ENCODE measurements at regions not wholly inside any gene's neighbourhood (a gene's known extent, or its start where the extent isn't known, plus 50 kb on each side); places are given as distances from the start of the nearest gene placed in this dataset.

DNA sequence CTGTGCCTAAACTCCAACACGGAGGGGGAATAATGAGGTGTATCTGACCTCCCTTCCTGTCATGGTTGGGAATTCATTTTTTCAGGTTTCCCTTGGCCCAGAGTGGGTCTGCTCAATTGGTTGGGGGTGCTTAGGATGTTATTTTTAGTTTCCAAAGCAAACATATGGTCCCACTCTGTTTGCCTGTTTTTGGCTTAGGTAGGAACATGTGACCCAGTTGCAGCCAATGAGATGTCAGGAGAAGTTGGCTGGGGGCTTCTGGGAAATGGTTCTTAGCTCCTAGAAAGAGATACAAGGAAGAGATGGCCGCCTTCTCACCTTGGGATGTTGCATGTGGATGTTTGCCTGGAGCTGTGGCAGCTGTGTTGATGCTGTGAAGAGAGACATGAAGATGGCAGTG, 147.9 kb upstream of the RFLNA start:
- H3K4me1 ChIP-seq (ENCODE audit: control insufficient read depth, extremely low read depth, insufficient read depth, low read length): no peaks in the 10 kb centered on the region
- no peak overlapping the region for H3K27ac ChIP-seq (ENCODE audit: control insufficient read depth, insufficient read depth, low read length)
- no peak for TF ChIP-seq EZH2 (IDR thresholded peaks at IDR 0.05; ENCODE audit: low read length)
- TF ChIP-seq, protein P1, sequence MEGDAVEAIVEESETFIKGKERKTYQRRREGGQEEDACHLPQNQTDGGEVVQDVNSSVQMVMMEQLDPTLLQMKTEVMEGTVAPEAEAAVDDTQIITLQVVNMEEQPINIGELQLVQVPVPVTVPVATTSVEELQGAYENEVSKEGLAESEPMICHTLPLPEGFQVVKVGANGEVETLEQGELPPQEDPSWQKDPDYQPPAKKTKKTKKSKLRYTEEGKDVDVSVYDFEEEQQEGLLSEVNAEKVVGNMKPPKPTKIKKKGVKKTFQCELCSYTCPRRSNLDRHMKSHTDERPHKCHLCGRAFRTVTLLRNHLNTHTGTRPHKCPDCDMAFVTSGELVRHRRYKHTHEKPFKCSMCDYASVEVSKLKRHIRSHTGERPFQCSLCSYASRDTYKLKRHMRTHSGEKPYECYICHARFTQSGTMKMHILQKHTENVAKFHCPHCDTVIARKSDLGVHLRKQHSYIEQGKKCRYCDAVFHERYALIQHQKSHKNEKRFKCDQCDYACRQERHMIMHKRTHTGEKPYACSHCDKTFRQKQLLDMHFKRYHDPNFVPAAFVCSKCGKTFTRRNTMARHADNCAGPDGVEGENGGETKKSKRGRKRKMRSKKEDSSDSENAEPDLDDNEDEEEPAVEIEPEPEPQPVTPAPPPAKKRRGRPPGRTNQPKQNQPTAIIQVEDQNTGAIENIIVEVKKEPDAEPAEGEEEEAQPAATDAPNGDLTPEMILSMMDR (optimal IDR thresholded peaks at IDR 0.05 in 1 of 3, IDR thresholded peaks at IDR 0.05 in 1 of 3, conservative IDR thresholded peaks at IDR 0.05 in 1 of 3; ENCODE audit: extremely low read depth in 1 of 3, insufficient read depth in 2 of 3, low read length in 3 of 3): no peak
- dilution Hi-C loops (cut with MboI; ENCODE audit: extremely low pct_ligation_motif_present, low sequenced_read_pairs): no loop called here
- no peak overlapping the region for H3K9ac ChIP-seq (ENCODE audit: control insufficient read depth, extremely low read depth, insufficient read depth, low read length)
- H3K79me2 ChIP-seq (ENCODE audit: control insufficient read depth, insufficient read depth, low read length): no peaks in the 10 kb centered on the region
- peaks cover 4% of the 10 kb centered on the region for H3K27me3 ChIP-seq (ENCODE audit: control insufficient read depth, extremely low read depth, insufficient read depth, low read length)
- no peaks in the 10 kb centered on the region for H4K20me1 ChIP-seq (ENCODE audit: control insufficient read depth, extremely low read depth, insufficient read depth, low read length)
- no peak overlapping the region for H3K4me2 ChIP-seq (ENCODE audit: control insufficient read depth, extremely low read depth, insufficient read depth, low read depth, low read length)
- H2AFZ ChIP-seq (ENCODE audit: control insufficient read depth, low read length): no peak overlapping the region
- peaks cover 5% of the 10 kb centered on the region for H3K9me3 ChIP-seq (ENCODE audit: control insufficient read depth, low read depth, low read length)
- no peaks in the 10 kb centered on the region for H3K9me1 ChIP-seq (ENCODE audit: control insufficient read depth, extremely low read depth, insufficient read depth, low read length)
- no peak overlapping the region for H3K4me3 ChIP-seq (ENCODE audit: control insufficient read depth in 2 of 3, extremely low read depth in 1 of 3, insufficient read depth in 2 of 3, low read depth in 1 of 3, low read length in 3 of 3)
- FAIRE-seq (no peak), DNase-seq (ENCODE audit: low read depth, low spot score) (no peak)
- no peaks in the 10 kb centered on the region for H3K36me3 ChIP-seq (ENCODE audit: control insufficient read depth in 2 of 2, extremely low read depth in 1 of 2, insufficient read depth in 2 of 2, low read length in 2 of 2)

DNA sequence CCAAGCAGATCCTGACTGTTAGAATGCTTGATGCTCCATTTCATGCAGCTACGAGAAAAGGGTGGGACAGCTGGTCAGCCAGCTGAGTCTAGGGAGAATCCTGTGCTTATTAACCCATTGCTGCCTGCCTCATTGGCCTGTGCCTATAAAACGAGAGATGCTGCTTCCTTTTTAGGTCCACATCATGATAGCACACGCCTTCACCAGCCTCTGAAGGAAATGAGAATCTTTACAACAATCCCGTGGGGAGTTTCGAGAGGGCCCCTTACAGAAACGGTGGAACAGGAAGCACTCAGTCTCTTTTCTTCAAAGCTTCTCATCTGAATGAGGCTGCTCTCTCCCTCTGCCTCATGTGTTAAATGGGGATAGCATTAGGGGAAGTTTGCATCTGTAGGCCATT, 147.3 kb upstream of the RFLNA start:
- Histone ChIP-seq H3K36me3 (ENCODE audit: control insufficient read depth in 2 of 2, extremely low read depth in 1 of 2, insufficient read depth in 2 of 2, low read length in 2 of 2) (no peaks in the 10 kb centered on the region), H4K20me1 (ENCODE audit: control insufficient read depth, extremely low read depth, insufficient read depth, low read length) (no peaks in the 10 kb centered on the region), H3K27ac (ENCODE audit: control insufficient read depth, insufficient read depth, low read length) (no peak overlapping the region), H3K4me3 (ENCODE audit: control insufficient read depth in 2 of 3, extremely low read depth in 1 of 3, insufficient read depth in 2 of 3, low read depth in 1 of 3, low read length in 3 of 3) (no peak overlapping the region), H2AFZ (ENCODE audit: control insufficient read depth, low read length) (no peak overlapping the region), H3K9ac (ENCODE audit: control insufficient read depth, extremely low read depth, insufficient read depth, low read length) (no peak overlapping the region), H3K9me1 (ENCODE audit: control insufficient read depth, extremely low read depth, insufficient read depth, low read length) (no peaks in the 10 kb centered on the region), H3K4me1 (ENCODE audit: control insufficient read depth, extremely low read depth, insufficient read depth, low read length) (no peaks in the 10 kb centered on the region), H3K9me3 (ENCODE audit: control insufficient read depth, low read depth, low read length) (peaks cover 1% of the 10 kb centered on the region), H3K27me3 (ENCODE audit: control insufficient read depth, extremely low read depth, insufficient read depth, low read length) (peaks cover 8% of the 10 kb centered on the region), H3K4me2 (ENCODE audit: control insufficient read depth, extremely low read depth, insufficient read depth, low read depth, low read length) (no peak overlapping the region), H3K79me2 (ENCODE audit: control insufficient read depth, insufficient read depth, low read length) (no peaks in the 10 kb centered on the region)
- dilution Hi-C loops (cut with MboI; ENCODE audit: extremely low pct_ligation_motif_present, low sequenced_read_pairs): no loop called here
- no peak for FAIRE-seq
- no peak for DNase-seq (ENCODE audit: low read depth, low spot score)
- TF ChIP-seq EZH2 (IDR thresholded peaks at IDR 0.05; ENCODE audit: low read length): no peak
- TF ChIP-seq, protein P1 (optimal IDR thresholded peaks at IDR 0.05 in 1 of 3, IDR thresholded peaks at IDR 0.05 in 1 of 3, conservative IDR thresholded peaks at IDR 0.05 in 1 of 3; ENCODE audit: extremely low read depth in 1 of 3, insufficient read depth in 2 of 3, low read length in 3 of 3): no peak

Measured in keratinocyte (primary cell).